ENCODE measurements at regions not wholly inside any gene's neighbourhood (a gene's known extent, or its start where the extent isn't known, plus 50 kb on each side); places are given as distances from the start of the nearest gene placed in this dataset.

DNA sequence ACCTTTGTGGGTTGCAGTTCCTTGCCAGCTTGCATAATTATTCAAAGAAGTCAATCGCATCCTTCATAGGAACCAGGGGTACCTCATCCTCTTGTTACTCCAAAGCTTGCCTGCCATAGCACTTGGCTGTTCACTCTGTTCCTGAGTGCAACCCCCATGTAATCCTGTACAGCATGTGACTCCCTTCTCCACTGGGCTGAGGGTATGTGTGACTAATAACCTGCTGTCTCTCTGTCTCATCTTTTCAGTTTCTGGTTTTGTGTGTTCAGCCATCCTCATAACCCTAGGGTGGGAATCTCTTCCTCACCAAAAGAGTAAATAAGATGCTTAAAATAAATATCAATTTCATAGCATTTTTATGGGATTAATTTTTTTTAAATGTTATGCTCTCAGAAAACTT is 351.9 kb downstream of the S1PR1 start:
- CTCF ChIA-PET (ENCODE audit: partially characterized antibody), result interaction anchor here (0.6 kb wide), 1 partner anchor 782 kb away, joined by 3 read pairs; no protein-coding TSS in a partner anchor
- TF ChIP-seq SP2 (IDR thresholded peaks at IDR 0.05; ENCODE audit: low read length) (no peak), POLR2AphosphoS5 (IDR thresholded peaks at IDR 0.05; ENCODE audit: low read depth, low read length) (no peak), BCL11A (IDR thresholded peaks at IDR 0.05; ENCODE audit: low read depth in 2 of 2, low read length in 2 of 2) (no peak), ASH2L (IDR thresholded peaks at IDR 0.05; ENCODE audit: low read length) (no peak), CBX8 (IDR thresholded peaks at IDR 0.05; ENCODE audit: borderline replicate concordance, low read depth, low read length) (no peak), JUN (IDR thresholded peaks at IDR 0.05; ENCODE audit: low read depth, low read length) (no peak), CREB1 (IDR thresholded peaks at IDR 0.05) (no peak), HDAC6 (IDR thresholded peaks at IDR 0.05; ENCODE audit: low read depth, low read length) (no peak)
- TF ChIP-seq, protein P1, sequence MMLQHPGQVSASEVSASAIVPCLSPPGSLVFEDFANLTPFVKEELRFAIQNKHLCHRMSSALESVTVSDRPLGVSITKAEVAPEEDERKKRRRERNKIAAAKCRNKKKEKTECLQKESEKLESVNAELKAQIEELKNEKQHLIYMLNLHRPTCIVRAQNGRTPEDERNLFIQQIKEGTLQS (IDR thresholded peaks at IDR 0.05; ENCODE audit: insufficient read depth, low read depth, low read length), result no peak
- TF ChIP-seq, protein P2, sequence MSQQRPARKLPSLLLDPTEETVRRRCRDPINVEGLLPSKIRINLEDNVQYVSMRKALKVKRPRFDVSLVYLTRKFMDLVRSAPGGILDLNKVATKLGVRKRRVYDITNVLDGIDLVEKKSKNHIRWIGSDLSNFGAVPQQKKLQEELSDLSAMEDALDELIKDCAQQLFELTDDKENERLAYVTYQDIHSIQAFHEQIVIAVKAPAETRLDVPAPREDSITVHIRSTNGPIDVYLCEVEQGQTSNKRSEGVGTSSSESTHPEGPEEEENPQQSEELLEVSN (IDR thresholded peaks at IDR 0.05), result no peak
- H3K4me3 ChIP-seq (ENCODE audit: extremely low read depth in 1 of 4, insufficient read depth in 2 of 4, low read depth in 3 of 4, low read length in 4 of 4), result no peak overlapping the region

More for the DNA sequence above, 351.9 kb downstream of the S1PR1 start:
- Histone ChIP-seq H3K18ac (ENCODE audit: extremely low read depth, low read length) (no peak overlapping the region), H2BK20ac (ENCODE audit: low read length) (no peak overlapping the region), H3K79me2 (ENCODE audit: control insufficient read depth in 1 of 2, insufficient read depth in 2 of 2, low read length in 2 of 2) (no peaks in the 10 kb centered on the region), H4K5ac (ENCODE audit: insufficient read length, low read depth, low read length) (no peak overlapping the region), H3K4ac (replicated peaks; ENCODE audit: insufficient read length, low read depth, low read length) (no peak overlapping the region), H3K9me3 (ENCODE audit: insufficient read depth in 2 of 2, low read depth in 1 of 2, low read length in 1 of 2) (no peaks in the 10 kb centered on the region), H2BK120ac (replicated peaks; ENCODE audit: low read depth, low read length) (no peak overlapping the region), H3K27ac (ENCODE audit: low read depth, low read length) (no peak overlapping the region), H4K20me1 (replicated peaks in 1 of 2; ENCODE audit: control insufficient read depth in 1 of 2, insufficient read depth in 2 of 2, low read length in 2 of 2) (no peaks in the 10 kb centered on the region), H4K91ac (replicated peaks; ENCODE audit: insufficient read length, low read length) (no peak overlapping the region), H3K4me1 (replicated peaks in 1 of 4; ENCODE audit: control insufficient read depth in 3 of 4, insufficient read depth in 4 of 4, low read length in 3 of 4) (no peaks in the 10 kb centered on the region), H2BK15ac (ENCODE audit: low read length) (no peak overlapping the region), H2AK5ac (ENCODE audit: low read depth, low read length) (no peak overlapping the region), H3K79me1 (ENCODE audit: low read depth, low read length) (no peaks in the 10 kb centered on the region), H3K27me3 (replicated peaks in 1 of 4; ENCODE audit: control insufficient read depth in 3 of 4, extremely low read depth in 1 of 4, insufficient read depth in 3 of 4, low read length in 3 of 4) (no peaks in the 10 kb centered on the region), H3K9ac (replicated peaks in 1 of 4; ENCODE audit: extremely low read depth in 1 of 4, low read depth in 3 of 4, low read length in 3 of 4) (no peak overlapping the region), H3K4me2 (ENCODE audit: insufficient read depth in 1 of 2, low read depth in 2 of 2, low read length in 2 of 2) (no peak overlapping the region), H2BK5ac (ENCODE audit: low read depth, low read length) (no peak overlapping the region), H4K8ac (ENCODE audit: extremely low read depth, insufficient read depth, low read length) (no peak overlapping the region), H2AFZ (ENCODE audit: low read length) (no peak overlapping the region), H2BK12ac (ENCODE audit: low read depth, low read length) (no peak overlapping the region), H3K23ac (ENCODE audit: insufficient read length) (no peak overlapping the region), H3K56ac (replicated peaks; ENCODE audit: insufficient read length, low read depth, low read length) (no peak overlapping the region), H3K36me3 (ENCODE audit: control insufficient read depth in 2 of 4, insufficient read depth in 4 of 4, low read length in 3 of 4) (no peaks in the 10 kb centered on the region), H3K23me2 (ENCODE audit: low read depth, low read length) (no peaks in the 10 kb centered on the region), H3K14ac (ENCODE audit: insufficient read length) (no peak overlapping the region)
- FAIRE-seq, result no peak
- 89% methylated on average over 1 of the region's 1 CpG; no CpG with 5 or more reads in 1 of the 2 experiments for WGBS, 2 experiments (ENCODE audit: extremely low coverage in 1 of 2, insufficient coverage in 1 of 2, insufficient read length in 1 of 2, insufficient replicate concordance in 2 of 2, low coverage in 1 of 2, low lambda C conversion rate in 2 of 2, missing lambda C conversion rate in 1 of 2)
- POLR2A ChIA-PET (ENCODE audit: partially characterized antibody), result no interaction called here
- DNase-seq (ENCODE audit: low read depth in 1 of 2, low spot score in 2 of 2), result no peak
